ENCODE measurements at regions not wholly inside any gene's neighbourhood (a gene's known extent, or its start where the extent isn't known, plus 50 kb on each side); places are given as distances from the start of the nearest gene placed in this dataset.

DNA sequence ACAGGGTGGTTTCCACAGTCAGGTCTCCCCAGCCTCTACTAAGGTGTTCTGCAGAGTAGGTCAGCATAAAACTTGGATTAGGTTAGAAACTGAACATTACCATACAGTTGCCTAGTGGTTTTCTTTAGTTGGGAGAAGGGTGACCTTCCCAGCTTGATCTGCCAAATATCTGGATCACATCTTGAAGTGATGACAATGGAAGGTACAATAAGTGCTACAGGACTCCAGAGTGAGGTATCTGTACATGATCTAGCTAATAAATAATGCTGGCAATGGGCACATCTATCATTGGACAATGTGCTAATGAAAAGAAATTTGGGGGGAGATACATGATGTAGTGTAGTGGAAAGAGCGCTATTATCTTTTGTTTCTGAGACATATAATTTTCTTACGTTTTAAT is 54.6 kb upstream of the ACVR1 start:
- no peaks in the 10 kb centered on the region for H4K20me1 ChIP-seq (ENCODE audit: insufficient read depth)
- H3K4me2 ChIP-seq, result no peak overlapping the region
- no peaks in the 10 kb centered on the region for H3K79me2 ChIP-seq (ENCODE audit: insufficient read depth, low read depth)
- H3K9ac ChIP-seq, result no peak overlapping the region
- no peak overlapping the region for H3K27ac ChIP-seq
- TF ChIP-seq, protein P1, sequence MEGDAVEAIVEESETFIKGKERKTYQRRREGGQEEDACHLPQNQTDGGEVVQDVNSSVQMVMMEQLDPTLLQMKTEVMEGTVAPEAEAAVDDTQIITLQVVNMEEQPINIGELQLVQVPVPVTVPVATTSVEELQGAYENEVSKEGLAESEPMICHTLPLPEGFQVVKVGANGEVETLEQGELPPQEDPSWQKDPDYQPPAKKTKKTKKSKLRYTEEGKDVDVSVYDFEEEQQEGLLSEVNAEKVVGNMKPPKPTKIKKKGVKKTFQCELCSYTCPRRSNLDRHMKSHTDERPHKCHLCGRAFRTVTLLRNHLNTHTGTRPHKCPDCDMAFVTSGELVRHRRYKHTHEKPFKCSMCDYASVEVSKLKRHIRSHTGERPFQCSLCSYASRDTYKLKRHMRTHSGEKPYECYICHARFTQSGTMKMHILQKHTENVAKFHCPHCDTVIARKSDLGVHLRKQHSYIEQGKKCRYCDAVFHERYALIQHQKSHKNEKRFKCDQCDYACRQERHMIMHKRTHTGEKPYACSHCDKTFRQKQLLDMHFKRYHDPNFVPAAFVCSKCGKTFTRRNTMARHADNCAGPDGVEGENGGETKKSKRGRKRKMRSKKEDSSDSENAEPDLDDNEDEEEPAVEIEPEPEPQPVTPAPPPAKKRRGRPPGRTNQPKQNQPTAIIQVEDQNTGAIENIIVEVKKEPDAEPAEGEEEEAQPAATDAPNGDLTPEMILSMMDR (conservative IDR thresholded peaks at IDR 0.05; ENCODE audit: low read depth, low read length), result no peak
- H3K4me3 ChIP-seq (IDR thresholded peaks at IDR 0.05; ENCODE audit: insufficient read depth, low read depth, low read length), result no peak overlapping the region
- H2AFZ ChIP-seq (ENCODE audit: low read depth), result no peak overlapping the region
- H3K27me3 ChIP-seq (ENCODE audit: insufficient read depth, low read depth), result no peaks in the 10 kb centered on the region
- H3K4me1 ChIP-seq (ENCODE audit: low read depth, poor library complexity, severe bottlenecking), result no peaks in the 10 kb centered on the region
- H3K36me3 ChIP-seq (ENCODE audit: insufficient read depth), result no peaks in the 10 kb centered on the region

DNA sequence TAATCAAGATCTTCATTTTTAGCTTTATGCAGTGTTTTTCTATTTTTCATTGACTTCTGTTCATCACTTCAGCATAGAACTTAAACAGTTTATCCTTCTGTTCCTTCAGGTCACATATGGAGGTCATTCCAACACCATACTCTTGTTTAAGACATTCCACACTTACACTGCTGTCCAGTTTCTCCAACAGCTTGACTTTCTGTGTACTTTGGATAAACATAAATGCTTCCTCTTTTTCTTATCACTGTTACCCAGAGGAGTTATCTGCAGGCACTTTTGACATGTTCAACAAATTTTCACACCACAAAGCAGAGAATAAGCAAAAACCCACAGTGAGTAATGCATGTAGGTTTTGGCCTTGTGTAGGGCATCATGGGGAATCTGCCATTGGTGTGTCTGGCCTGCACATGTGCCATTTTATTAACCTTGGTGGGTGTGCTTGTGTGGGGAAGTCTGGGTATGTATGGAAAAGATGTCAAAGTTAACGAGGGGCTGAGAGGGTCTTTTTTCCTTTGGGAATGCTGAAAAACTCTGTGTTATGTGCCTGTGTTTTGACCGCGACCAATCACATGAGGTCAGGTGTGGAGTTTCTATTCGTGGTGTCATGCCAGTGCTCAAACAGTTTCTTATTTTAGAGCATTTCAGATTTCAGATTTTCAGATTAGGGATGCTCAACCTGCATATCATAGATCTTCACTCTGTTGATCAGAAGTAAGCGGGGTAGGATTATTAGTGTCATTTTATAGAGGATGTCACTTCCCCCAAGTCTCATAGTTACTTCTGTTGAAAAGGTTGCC is 53.9 kb upstream of the ACVR1 start:
- Histone ChIP-seq H3K27me3 (ENCODE audit: insufficient read depth, low read depth) (no peaks in the 10 kb centered on the region), H3K4me2 (no peak overlapping the region), H4K20me1 (ENCODE audit: insufficient read depth) (no peaks in the 10 kb centered on the region), H3K9ac (no peak overlapping the region), H3K4me1 (ENCODE audit: low read depth, poor library complexity, severe bottlenecking) (no peaks in the 10 kb centered on the region), H3K27ac (no peak overlapping the region), H3K79me2 (ENCODE audit: insufficient read depth, low read depth) (no peaks in the 10 kb centered on the region), H3K36me3 (ENCODE audit: insufficient read depth) (no peaks in the 10 kb centered on the region), H2AFZ (ENCODE audit: low read depth) (no peak overlapping the region), H3K4me3 (IDR thresholded peaks at IDR 0.05; ENCODE audit: insufficient read depth, low read depth, low read length) (no peak overlapping the region)
- TF ChIP-seq, protein P1 (conservative IDR thresholded peaks at IDR 0.05; ENCODE audit: low read depth, low read length), result no peak

DNA sequence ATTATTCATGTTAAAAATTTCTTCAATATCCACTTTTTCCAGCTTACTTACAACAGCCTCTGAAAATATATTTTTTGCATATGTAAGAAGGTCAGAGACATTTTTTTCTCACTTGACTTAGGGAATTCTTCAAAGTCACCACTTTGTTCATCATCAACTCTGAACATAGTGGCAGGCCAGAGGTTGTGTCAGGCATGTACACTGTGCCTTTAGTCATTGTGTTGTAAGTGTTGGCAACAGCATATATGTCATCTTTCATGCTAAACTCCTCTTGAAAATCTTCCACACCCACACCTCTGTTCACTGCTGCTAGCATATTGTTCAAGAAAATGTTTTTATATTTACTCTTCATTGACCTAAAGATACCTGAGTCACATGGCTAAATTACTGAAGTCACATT is 52.2 kb upstream of the ACVR1 start:
- H3K79me2 ChIP-seq (ENCODE audit: insufficient read depth, low read depth), result no peaks in the 10 kb centered on the region
- H2AFZ ChIP-seq (ENCODE audit: low read depth), result no peak overlapping the region
- no peaks in the 10 kb centered on the region for H3K36me3 ChIP-seq (ENCODE audit: insufficient read depth)
- H3K9ac ChIP-seq, result no peak overlapping the region
- no peak overlapping the region for H3K4me2 ChIP-seq
- H4K20me1 ChIP-seq (ENCODE audit: insufficient read depth), result no peaks in the 10 kb centered on the region
- H3K27me3 ChIP-seq (ENCODE audit: insufficient read depth, low read depth), result no peaks in the 10 kb centered on the region
- H3K27ac ChIP-seq, result no peak overlapping the region
- no peak overlapping the region for H3K4me3 ChIP-seq (IDR thresholded peaks at IDR 0.05; ENCODE audit: insufficient read depth, low read depth, low read length)
- TF ChIP-seq, protein P1 (conservative IDR thresholded peaks at IDR 0.05; ENCODE audit: low read depth, low read length), result no peak
- H3K4me1 ChIP-seq (ENCODE audit: low read depth, poor library complexity, severe bottlenecking), result no peaks in the 10 kb centered on the region

DNA sequence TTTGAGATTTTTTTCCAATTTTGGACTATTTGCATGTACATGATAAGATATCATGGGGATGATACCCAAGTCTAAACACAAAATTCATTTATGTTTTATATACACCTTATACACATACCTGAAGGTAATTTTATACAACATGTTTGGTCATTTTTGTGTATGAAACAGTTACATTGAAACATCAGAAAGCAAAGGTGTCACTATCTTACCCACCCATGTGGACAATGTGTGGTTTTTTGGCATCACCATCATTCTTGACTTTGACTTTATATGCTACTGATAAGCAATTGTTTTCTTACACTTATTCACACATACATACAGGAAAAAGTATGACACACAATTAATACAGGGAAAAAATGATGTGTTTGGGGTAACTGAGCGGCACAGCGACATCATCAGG is 51.0 kb upstream of the ACVR1 start:
- Histone ChIP-seq H3K4me1 (ENCODE audit: low read depth, poor library complexity, severe bottlenecking) (no peaks in the 10 kb centered on the region), H4K20me1 (ENCODE audit: insufficient read depth) (no peaks in the 10 kb centered on the region), H3K4me2 (no peak overlapping the region), H3K27ac (no peak overlapping the region), H3K27me3 (ENCODE audit: insufficient read depth, low read depth) (no peaks in the 10 kb centered on the region), H3K79me2 (ENCODE audit: insufficient read depth, low read depth) (no peaks in the 10 kb centered on the region), H3K4me3 (IDR thresholded peaks at IDR 0.05; ENCODE audit: insufficient read depth, low read depth, low read length) (no peak overlapping the region), H3K36me3 (ENCODE audit: insufficient read depth) (no peaks in the 10 kb centered on the region), H3K9ac (no peak overlapping the region), H2AFZ (ENCODE audit: low read depth) (no peak overlapping the region)
- TF ChIP-seq, protein P1 (conservative IDR thresholded peaks at IDR 0.05; ENCODE audit: low read depth, low read length), result no peak
